Neural crest cell (in vitro differentiated cells): ENCODE measurements at regions not wholly inside any gene's neighbourhood (a gene's known extent, or its start where the extent isn't known, plus 50 kb on each side); places are given as distances from the start of the nearest gene placed in this dataset.

Experiments used
- DNase-seq: peaks from one replicate; pipeline ENCODE4 v3.0.0; 2021; ENCODE audit warnings: low read depth, mixed read lengths, low spot score
- H3K27ac Mint-ChIP-seq: one replicate; pipeline ENCODE4 v1.8.0; 2021; ENCODE audit warnings: mild to moderate bottlenecking, mixed read lengths; ENCODE audit not compliant: unreplicated experiment
- H3K27me3 Mint-ChIP-seq: 2 replicates; pipeline ENCODE4 v1.8.0; 2021; ENCODE audit warnings: low read depth, mild to moderate bottlenecking, mixed read lengths
- H3K36me3 Mint-ChIP-seq: 2 replicates; pipeline ENCODE4 v1.8.0; 2021; ENCODE audit warnings: low read depth, mild to moderate bottlenecking, mixed read lengths
- H3K4me1 Mint-ChIP-seq: 2 replicates; pipeline ENCODE4 v1.8.0; 2021; ENCODE audit warnings: mixed read lengths
- H3K4me3 Mint-ChIP-seq: one replicate; pipeline ENCODE4 v1.8.0; 2021; ENCODE audit warnings: mild to moderate bottlenecking, mixed read lengths
- H3K9me3 Mint-ChIP-seq: 2 replicates; pipeline ENCODE4 v1.8.0; 2021; ENCODE audit warnings: mixed read lengths
- TF ChIP-seq, protein P1 (sequence below): fragments of 200-600 bp; sonication (generic); conservative IDR thresholded peaks from 2 replicates; pipeline ENCODE4 v1.5.0; 2021; ENCODE audit warnings: antibody characterized with exemption, mild to moderate bottlenecking

- Mint-ChIP-seq H3K27ac (no peak overlapping the region), H3K9me3 (peaks cover 9% of the 10 kb centered on the region), H3K36me3 (no peaks in the 10 kb centered on the region), H3K4me3 (no peak overlapping the region), H3K4me1 (no peaks in the 10 kb centered on the region), H3K27me3 (peaks cover 16% of the 10 kb centered on the region)
- DNase-seq = no peak
- TF ChIP-seq, protein P1, sequence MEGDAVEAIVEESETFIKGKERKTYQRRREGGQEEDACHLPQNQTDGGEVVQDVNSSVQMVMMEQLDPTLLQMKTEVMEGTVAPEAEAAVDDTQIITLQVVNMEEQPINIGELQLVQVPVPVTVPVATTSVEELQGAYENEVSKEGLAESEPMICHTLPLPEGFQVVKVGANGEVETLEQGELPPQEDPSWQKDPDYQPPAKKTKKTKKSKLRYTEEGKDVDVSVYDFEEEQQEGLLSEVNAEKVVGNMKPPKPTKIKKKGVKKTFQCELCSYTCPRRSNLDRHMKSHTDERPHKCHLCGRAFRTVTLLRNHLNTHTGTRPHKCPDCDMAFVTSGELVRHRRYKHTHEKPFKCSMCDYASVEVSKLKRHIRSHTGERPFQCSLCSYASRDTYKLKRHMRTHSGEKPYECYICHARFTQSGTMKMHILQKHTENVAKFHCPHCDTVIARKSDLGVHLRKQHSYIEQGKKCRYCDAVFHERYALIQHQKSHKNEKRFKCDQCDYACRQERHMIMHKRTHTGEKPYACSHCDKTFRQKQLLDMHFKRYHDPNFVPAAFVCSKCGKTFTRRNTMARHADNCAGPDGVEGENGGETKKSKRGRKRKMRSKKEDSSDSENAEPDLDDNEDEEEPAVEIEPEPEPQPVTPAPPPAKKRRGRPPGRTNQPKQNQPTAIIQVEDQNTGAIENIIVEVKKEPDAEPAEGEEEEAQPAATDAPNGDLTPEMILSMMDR = no peak
Observed at GRCh38 chr2:129609224-129609623, 370.2 kb upstream of the RAB6C start.

DNA sequence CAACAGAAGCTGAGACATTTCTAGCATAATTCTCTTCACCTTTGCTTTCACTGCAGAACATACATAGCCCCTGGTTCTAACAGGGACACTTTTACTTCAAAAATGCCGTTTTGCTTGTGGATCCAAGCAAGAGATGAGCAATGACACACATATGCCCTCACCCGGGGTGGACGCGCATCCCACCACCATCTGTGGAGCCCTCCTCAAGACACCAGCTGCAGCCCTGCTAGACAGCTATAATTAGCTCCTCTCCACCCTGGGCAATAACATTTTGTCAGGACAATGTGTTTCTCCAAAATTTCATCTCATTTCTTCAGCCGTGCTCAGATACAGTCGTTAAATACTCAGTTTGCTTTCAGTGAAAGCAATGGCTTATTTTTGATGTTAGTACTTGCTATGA is 368.7 kb upstream of the RAB6C start:
- TF ChIP-seq, protein P1 = no peak

GRCh38 chr2:129611471-129611870 is 368.0 kb upstream of the RAB6C start:
- no peak for DNase-seq
- Mint-ChIP-seq H3K27ac (no peak overlapping the region), H3K36me3 (no peaks in the 10 kb centered on the region), H3K27me3 (peaks cover 24% of the 10 kb centered on the region), H3K4me1 (no peaks in the 10 kb centered on the region), H3K4me3 (no peak overlapping the region), H3K9me3 (peaks cover 9% of the 10 kb centered on the region)
- TF ChIP-seq, protein P1 = no peak

More for the DNA sequence above, 368.7 kb upstream of the RAB6C start:
- Mint-ChIP-seq H3K27me3 (peaks cover 16% of the 10 kb centered on the region), H3K36me3 (no peaks in the 10 kb centered on the region), H3K9me3 (peaks cover 9% of the 10 kb centered on the region), H3K4me1 (no peaks in the 10 kb centered on the region), H3K27ac (no peak overlapping the region), H3K4me3 (no peak overlapping the region)
- DNase-seq = no peak

DNA sequence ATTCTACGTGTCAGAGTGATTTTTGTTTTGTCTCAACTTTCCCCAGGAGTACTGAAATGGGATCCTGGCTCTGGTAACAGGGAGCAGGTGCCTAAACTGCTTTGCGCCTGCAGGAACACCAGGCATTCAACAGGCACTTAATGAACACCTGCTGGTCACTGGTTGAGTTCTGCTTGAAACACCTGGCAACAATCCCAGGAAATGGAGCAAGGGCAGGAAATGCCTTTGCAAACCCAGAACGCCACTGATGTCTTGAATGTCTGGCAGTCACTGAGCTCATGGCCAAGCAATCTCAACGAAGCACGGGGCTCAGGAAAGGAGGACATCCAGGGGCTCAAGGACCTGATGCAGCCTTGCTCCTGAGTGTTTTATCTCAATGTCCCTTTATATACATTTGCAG is 360.0 kb upstream of the RAB6C start:
- Mint-ChIP-seq H3K9me3 (no peaks in the 10 kb centered on the region), H3K4me1 (no peaks in the 10 kb centered on the region), H3K36me3 (no peaks in the 10 kb centered on the region), H3K27me3 (peaks cover 47% of the 10 kb centered on the region), H3K27ac (no peak overlapping the region), H3K4me3 (no peak overlapping the region)
- TF ChIP-seq, protein P1 = no peak
- DNase-seq = no peak

DNA sequence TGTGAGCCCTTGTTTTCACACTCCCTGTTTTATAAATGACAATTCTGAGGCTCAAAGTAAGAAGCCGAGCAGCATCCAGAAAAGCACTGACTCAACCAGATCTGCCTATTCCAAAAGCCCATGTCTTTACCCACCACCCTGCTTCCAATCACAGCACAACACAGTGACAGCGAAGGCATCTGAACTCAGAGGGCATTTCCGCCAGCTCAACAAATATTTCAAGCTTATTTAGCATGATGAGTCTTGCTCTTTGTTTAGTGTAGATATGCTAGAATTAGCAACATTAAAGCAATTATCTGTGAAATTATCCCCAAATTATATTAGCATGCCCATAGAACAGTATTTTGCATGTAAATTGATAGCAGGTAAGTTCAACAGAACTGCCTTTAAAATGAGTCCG is 359.1 kb upstream of the RAB6C start:
- Mint-ChIP-seq H3K27ac (no peak overlapping the region), H3K9me3 (no peaks in the 10 kb centered on the region), H3K27me3 (peaks cover 47% of the 10 kb centered on the region), H3K4me1 (no peaks in the 10 kb centered on the region), H3K4me3 (no peak overlapping the region), H3K36me3 (no peaks in the 10 kb centered on the region)
- no peak for DNase-seq
- TF ChIP-seq, protein P1 = no peak

DNA sequence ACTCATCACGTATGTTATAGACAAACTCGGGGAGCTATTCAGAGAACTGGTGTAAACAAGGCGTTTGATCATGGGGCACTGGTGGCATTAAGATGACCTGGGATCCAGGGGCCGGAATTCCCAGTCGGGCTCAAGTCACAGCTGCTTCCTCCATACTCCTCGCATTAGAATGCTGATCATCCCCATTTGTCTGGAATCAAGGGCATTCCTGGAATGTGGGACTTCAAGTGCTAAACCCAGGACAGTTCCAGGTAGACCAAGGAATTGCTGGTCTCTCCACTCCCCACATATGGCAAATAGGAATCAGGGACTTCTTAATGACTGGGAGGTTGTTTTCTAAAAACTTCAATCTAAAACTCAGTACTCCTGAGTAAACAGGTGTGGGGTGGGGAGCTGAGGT is 355.7 kb upstream of the RAB6C start:
- TF ChIP-seq, protein P1 = no peak
- Mint-ChIP-seq H3K4me1 (no peaks in the 10 kb centered on the region), H3K27me3 (peaks cover 30% of the 10 kb centered on the region)

More for the DNA sequence above, 355.7 kb upstream of the RAB6C start:
- no peak overlapping the region for H3K27ac Mint-ChIP-seq
- no peak for DNase-seq
- no peaks in the 10 kb centered on the region for H3K36me3 Mint-ChIP-seq
- H3K9me3 Mint-ChIP-seq = peaks cover 3% of the 10 kb centered on the region
- H3K4me3 Mint-ChIP-seq = no peak overlapping the region
